CD4-positive, alpha-beta T cell treated with Interleukin-4 for 1 hour (primary cell): ENCODE measurements at regions not wholly inside any gene's neighbourhood (a gene's known extent, or its start where the extent isn't known, plus 50 kb on each side); places are given as distances from the start of the nearest gene placed in this dataset.
A peak's percentile ranks its signal among the peaks of the same experiment; 100 is the strongest.
"Not testable (repeated sequence)": the region's sequence is repeated elsewhere in the genome, so short reads cannot be mapped to it uniquely, and the experiment has no call there.

Source experiments
- DNase-seq, 2 donors: peaks; one replicate each; pipeline ENCODE4 v3.0.0-alpha.2; 2020 to 2022

DNA sequence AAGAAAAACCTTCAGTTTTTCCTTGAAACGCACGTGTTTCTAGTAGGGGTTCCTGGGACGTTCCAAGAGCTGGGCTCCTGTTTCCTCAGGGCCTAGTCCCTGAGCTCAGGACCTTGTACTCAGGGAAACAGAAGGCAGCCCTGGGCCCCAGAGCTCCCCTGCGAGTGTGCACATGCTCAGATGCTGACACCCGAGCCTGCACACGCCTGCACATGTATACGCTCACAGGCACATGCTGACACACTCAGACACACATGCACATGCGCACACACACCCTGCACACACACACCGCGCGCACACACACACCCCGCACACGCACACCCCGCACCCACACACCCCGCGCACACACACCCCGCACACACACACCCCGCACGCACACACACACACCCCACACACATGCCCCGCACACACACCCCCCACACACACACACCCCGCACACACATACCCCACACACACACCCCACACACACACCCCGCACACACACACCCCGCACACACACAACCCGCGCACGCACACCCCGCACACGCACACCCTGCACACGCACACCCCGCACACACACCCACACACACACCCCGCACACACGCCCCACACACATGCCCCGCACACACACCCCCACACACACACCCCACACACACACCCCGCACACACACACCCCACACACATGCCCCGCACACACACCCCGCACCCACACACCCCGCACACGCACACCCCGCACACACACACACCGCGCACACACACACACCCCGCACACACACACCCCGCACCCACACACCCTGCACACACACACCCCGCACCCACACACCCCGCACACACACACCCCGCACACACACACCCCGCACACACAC is 52.2 kb downstream of the CALML3 start:
- no peak for DNase-seq

DNA sequence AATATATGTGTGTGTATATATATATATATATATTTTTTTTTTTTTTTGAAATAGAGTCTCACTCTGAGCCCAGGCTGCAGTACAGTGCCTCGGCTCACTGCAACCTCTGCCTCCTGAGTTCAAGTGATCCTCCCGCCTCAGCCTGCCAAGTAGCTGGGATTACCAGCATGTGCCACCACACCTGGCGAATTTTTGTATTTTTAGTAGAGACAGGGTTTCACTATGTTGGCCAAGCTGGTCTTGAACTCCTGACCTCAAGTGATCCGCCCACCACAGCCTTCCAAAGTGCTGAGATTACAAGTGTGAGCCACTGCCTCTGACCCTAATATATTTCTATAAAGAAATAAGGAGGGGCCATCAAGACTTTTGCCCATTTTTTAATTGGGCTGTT is 55.3 kb downstream of the CALML3 start:
- not testable (repeated sequence) for DNase-seq

GRCh38 chr10:5581670-5582566 is 57.2 kb downstream of the CALML3 start:
- DNase-seq, result no peak

DNA sequence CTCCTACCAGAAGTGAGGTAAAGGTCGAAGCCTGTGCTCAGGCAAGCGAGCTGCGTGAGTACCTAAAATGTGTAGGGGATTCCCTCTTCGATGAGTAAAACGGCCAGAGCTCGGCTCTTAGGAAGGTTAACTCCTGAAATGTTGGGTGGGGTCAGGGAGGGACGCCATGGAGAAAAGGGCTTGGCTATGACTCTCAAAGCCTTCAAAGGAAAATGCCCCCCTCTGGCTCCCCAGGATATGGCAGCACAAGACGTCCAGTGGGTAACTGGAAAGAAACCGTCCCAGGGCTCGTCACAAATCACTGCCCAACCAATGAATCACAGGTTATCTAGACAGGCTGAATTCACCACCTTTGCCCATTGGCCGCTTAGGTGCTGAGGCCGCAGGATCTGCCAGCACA is 58.0 kb downstream of the CALML3 start:
- DNase-seq, result no peak

DNA sequence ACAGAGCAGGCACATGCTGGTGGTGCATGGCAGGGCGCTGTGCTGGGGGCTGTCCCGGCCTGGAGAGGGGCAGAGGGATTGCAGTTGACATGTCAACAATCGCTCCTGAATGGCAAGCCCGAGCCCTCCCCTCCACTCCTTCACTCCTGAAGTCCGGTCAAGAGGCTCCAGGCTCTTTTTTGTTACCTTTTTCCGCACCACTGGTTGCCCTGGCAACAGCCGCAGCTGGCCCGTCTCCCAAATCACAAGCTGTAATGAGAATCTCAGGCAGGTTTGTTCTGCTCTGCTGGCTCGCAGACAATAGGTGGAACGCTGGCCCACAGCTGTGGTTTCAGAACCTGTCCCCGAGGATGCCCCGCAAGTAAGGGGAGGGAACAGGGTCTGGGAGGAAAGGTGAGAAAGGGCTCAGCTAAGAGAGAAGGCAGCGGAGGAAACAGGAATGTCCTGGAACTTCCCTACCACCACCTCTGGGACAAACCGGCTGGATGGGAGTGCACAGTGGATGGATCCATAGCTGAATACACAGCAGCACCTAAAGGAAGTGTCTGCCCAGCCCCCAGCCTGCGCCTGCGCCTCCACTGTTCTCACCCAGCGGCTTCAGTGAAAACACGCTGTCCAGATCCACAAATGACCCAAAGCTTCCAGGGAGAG is 58.9 kb downstream of the CALML3 start:
- peak in 1 of 2 donors; percentile 14 for DNase-seq

DNA sequence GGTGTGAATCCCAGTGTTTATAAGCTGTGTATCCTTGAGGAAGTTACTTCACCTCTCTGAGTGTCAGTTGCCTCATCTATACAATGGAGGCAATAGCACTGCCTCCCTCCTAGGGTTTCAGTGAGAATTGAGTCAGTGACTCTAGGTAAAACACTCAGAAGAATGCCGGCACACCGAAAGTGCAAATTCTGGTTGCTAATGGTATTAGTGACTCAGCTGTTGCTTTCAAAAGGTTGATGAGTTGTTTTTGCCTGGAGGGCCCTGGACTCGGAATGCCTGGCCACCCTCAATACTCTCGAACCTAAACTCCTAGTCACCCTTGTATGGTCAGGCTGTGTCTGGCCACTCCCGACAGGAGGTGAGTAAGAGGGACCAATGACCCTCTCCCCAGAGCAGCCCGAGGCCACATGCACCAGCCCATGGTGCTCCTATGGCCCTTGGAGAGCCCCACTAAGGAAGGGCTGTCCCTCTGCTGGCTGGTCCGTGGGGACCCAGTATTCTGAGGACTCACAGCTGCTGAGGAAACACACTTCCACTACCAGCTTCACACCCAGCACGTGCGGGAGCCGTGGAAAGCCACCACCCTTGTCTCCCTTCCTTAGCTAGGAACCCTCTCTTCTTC is 60.2 kb downstream of the CALML3 start:
- no peak for DNase-seq

GRCh38 chr10:5585517-5586206 is 60.9 kb downstream of the CALML3 start:
- DNase-seq, result no peak

DNA sequence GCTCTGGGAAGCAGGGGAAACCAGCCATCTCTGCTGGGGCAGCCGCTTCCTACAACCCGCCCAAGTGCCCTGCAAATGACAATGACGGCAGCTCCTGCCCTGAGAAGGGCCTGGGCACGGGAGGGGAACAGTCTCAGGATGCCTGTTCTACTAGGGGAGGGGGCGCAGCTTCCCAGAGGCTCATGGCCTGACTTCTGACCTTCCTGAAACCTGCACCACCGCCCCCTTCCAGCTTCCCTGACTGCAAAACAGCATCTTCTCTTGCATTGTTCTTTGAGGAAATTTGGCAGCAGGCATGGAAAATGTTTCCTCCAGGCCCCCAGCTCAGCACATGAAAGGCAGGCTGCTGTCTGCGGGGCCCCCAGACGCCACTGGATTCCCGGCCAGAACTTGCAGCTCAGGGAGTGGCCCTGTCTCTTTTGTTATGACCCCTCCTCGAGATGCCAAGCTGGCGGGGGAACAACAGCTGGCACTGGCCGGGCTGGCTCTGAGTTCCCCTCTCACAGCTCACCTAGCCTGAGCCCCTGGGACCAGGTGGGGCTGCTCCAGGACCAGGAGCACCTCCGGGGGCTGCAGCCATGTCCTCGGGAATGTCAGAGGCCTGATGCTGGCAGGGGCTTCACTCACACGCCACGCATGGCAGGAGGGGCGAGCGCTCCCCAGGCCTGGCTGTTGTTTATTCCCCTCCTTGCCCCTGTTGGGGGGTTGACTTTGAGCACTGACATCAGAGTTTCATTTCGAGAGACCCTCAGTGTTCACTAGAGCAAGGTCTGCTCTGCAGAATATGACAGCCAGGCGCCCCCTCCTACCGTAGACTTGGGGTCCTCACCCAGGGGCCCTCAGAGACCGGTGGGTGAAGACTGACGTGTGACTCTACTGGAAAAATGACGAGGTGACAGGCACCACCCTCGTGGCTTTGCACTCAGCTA is 62.7 kb downstream of the CALML3 start:
- DNase-seq, result no peak

- DNase-seq, result no peak
Measured at GRCh38 chr10:5588080-5588453, 63.3 kb downstream of the CALML3 start.

DNA sequence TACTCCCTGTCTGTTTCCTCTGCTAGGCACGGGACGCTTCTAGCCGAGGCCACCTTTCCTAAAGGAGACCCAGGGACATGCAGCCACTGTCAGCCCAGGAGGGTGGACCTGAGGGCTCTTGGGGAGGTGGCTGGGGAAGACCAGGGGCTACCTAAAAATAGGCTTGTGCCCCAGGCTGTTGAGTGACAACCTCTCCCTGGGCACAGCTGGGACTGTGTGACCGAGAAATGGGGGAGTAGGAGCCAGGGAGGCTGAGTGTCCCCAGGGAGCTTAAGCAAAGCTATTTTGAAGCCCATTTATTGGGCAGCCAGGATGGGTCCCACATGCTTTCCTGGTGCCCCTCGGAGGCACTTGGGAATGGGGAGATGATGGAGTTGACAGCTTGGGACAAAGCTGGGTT is 63.8 kb downstream of the CALML3 start:
- no peak for DNase-seq
